ENCODE measurements at regions not wholly inside any gene's neighbourhood (a gene's known extent, or its start where the extent isn't known, plus 50 kb on each side); places are given as distances from the start of the nearest gene placed in this dataset.

DNA sequence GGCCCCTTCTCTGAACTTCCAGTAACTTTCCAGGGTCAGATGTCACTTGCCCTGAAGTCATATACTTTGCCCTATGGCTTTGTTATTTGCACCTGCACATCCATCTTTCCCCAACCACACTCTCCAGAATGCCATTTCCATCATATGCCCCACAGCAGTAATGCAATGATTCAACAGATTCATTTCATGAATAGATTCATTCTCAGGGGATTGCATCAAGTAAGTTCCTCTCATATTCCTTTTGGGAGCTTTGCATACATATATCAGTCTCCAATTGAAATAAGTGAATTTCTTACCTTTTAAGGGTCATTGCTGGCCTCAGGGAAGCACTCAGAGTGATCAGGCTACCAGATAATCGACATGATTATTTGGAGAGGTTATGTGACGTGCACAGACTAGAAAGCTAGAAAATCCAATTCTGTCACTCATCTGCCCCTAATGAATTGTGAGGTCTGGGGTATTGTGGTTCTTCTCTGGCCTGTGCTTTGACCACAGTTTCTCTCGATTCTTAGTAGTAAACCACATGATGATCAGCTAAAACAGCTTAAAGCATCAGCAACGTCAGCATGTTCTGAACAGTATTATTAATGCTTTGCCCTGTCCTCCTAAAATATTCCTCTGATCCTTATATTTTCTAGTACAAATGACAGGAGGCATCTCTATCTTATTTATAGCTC lies 179.9 kb downstream of the ATPSCKMT start:
- no peak for TF ChIP-seq CTCF (conservative IDR thresholded peaks at IDR 0.05)
- TF ChIP-seq EZH2 (IDR thresholded peaks at IDR 0.05; ENCODE audit: low read depth) = no peak
